ENCODE measurements at regions not wholly inside any gene's neighbourhood (a gene's known extent, or its start where the extent isn't known, plus 50 kb on each side); places are given as distances from the start of the nearest gene placed in this dataset.
A peak's percentile ranks its signal among the peaks of the same experiment; 100 is the strongest.

- WGBS, 3 donors, result 81 to 89% (median 86%) methylated on average over 4 of the region's 4 CpGs
- H3K4me3 ChIP-seq (ENCODE audit: low read depth in 1 of 3, low read length in 3 of 3), result no peak overlapping the region
- no peak for DNase-seq
These were observed 161.2 kb upstream of the GRIA4 start for GRCh38 chr11:105448703-105449079.

GRCh38 chr11:105447936-105448702 lies 161.8 kb upstream of the GRIA4 start:
- Histone ChIP-seq H3K36me3 (ENCODE audit: control insufficient read depth in 3 of 3, insufficient read depth in 2 of 3, low read depth in 1 of 3, low read length in 3 of 3) (no peaks in the 10 kb centered on the region), H3K4me1 (ENCODE audit: control insufficient read depth in 3 of 3, insufficient read depth in 2 of 3, low read depth in 1 of 3, low read length in 2 of 3) (no peaks in the 10 kb centered on the region), H3K27ac (ENCODE audit: low read depth in 1 of 3, low read length in 2 of 3) (no peak overlapping the region), H3K27me3 (ENCODE audit: control insufficient read depth in 3 of 3, insufficient read depth in 3 of 3, low read length in 3 of 3) (no peaks in the 10 kb centered on the region), H3K4me3 (ENCODE audit: low read depth in 1 of 3, low read length in 3 of 3) (no peak overlapping the region), H3K9me3 (ENCODE audit: control insufficient read depth in 2 of 2, insufficient read depth in 1 of 2, low read depth in 1 of 2, low read length in 1 of 2) (peaks cover 0 to 12% of the 10 kb centered on the region in 2 donors)
- FAIRE-seq, result no peak
- WGBS, 3 donors, result 88 to 91% (median 89%) methylated on average over 1 of the region's 1 CpG
- DNase-seq, result no peak

More at GRCh38 chr11:105448703-105449079, 161.2 kb upstream of the GRIA4 start:
- Histone ChIP-seq H3K27me3 (ENCODE audit: control insufficient read depth in 3 of 3, insufficient read depth in 3 of 3, low read length in 3 of 3) (no peaks in the 10 kb centered on the region), H3K4me1 (ENCODE audit: control insufficient read depth in 3 of 3, insufficient read depth in 2 of 3, low read depth in 1 of 3, low read length in 2 of 3) (no peaks in the 10 kb centered on the region), H3K36me3 (ENCODE audit: control insufficient read depth in 3 of 3, insufficient read depth in 2 of 3, low read depth in 1 of 3, low read length in 3 of 3) (no peaks in the 10 kb centered on the region), H3K9me3 (ENCODE audit: control insufficient read depth in 2 of 2, insufficient read depth in 1 of 2, low read depth in 1 of 2, low read length in 1 of 2) (peaks cover 0 to 7% of the 10 kb centered on the region in 2 donors), H3K27ac (ENCODE audit: low read depth in 1 of 3, low read length in 2 of 3) (no peak overlapping the region)
- no peak for FAIRE-seq

GRCh38 chr11:105443623-105444022 lies 166.2 kb upstream of the GRIA4 start:
- H3K9me3 ChIP-seq (ENCODE audit: control insufficient read depth in 2 of 2, insufficient read depth in 1 of 2, low read depth in 1 of 2, low read length in 1 of 2), result peaks cover 0 to 15% of the 10 kb centered on the region in 2 donors
- FAIRE-seq (no peak), DNase-seq (no peak)

GRCh38 chr11:105432241-105432995 lies 177.5 kb upstream of the GRIA4 start:
- Histone ChIP-seq H3K9me3 (ENCODE audit: control insufficient read depth in 2 of 2, insufficient read depth in 1 of 2, low read depth in 1 of 2, low read length in 1 of 2) (no peaks in the 10 kb centered on the region), H3K36me3 (ENCODE audit: control insufficient read depth in 3 of 3, insufficient read depth in 2 of 3, low read depth in 1 of 3, low read length in 3 of 3) (no peaks in the 10 kb centered on the region), H3K27me3 (ENCODE audit: control insufficient read depth in 3 of 3, insufficient read depth in 3 of 3, low read length in 3 of 3) (no peaks in the 10 kb centered on the region), H3K27ac (ENCODE audit: low read depth in 1 of 3, low read length in 2 of 3) (no peak overlapping the region), H3K4me1 (ENCODE audit: control insufficient read depth in 3 of 3, insufficient read depth in 2 of 3, low read depth in 1 of 3, low read length in 2 of 3) (no peaks in the 10 kb centered on the region), H3K4me3 (ENCODE audit: low read depth in 1 of 3, low read length in 3 of 3) (no peak overlapping the region)
- no peak for DNase-seq
- FAIRE-seq, result no peak
- 59 to 63% (median 61%) methylated on average over 3 of the region's 3 CpGs for WGBS, 3 donors

More at GRCh38 chr11:105443623-105444022, 166.2 kb upstream of the GRIA4 start:
- Histone ChIP-seq H3K4me3 (ENCODE audit: low read depth in 1 of 3, low read length in 3 of 3) (no peak overlapping the region), H3K27me3 (ENCODE audit: control insufficient read depth in 3 of 3, insufficient read depth in 3 of 3, low read length in 3 of 3) (no peaks in the 10 kb centered on the region), H3K36me3 (ENCODE audit: control insufficient read depth in 3 of 3, insufficient read depth in 2 of 3, low read depth in 1 of 3, low read length in 3 of 3) (no peaks in the 10 kb centered on the region), H3K27ac (ENCODE audit: low read depth in 1 of 3, low read length in 2 of 3) (no peak overlapping the region), H3K4me1 (ENCODE audit: control insufficient read depth in 3 of 3, insufficient read depth in 2 of 3, low read depth in 1 of 3, low read length in 2 of 3) (no peaks in the 10 kb centered on the region)

- no peaks in the 10 kb centered on the region for H3K4me1 ChIP-seq (ENCODE audit: control insufficient read depth in 3 of 3, insufficient read depth in 2 of 3, low read depth in 1 of 3, low read length in 2 of 3)
- no peaks in the 10 kb centered on the region for H3K27me3 ChIP-seq (ENCODE audit: control insufficient read depth in 3 of 3, insufficient read depth in 3 of 3, low read length in 3 of 3)
- no peaks in the 10 kb centered on the region for H3K36me3 ChIP-seq (ENCODE audit: control insufficient read depth in 3 of 3, insufficient read depth in 2 of 3, low read depth in 1 of 3, low read length in 3 of 3)
- FAIRE-seq, result no peak
- DNase-seq, result no peak
- H3K27ac ChIP-seq (ENCODE audit: low read depth in 1 of 3, low read length in 2 of 3), result no peak overlapping the region
- H3K9me3 ChIP-seq (ENCODE audit: control insufficient read depth in 2 of 2, insufficient read depth in 1 of 2, low read depth in 1 of 2, low read length in 1 of 2), result no peaks in the 10 kb centered on the region
- 79 to 83% (median 80%) methylated on average over 6 of the region's 6 CpGs for WGBS, 3 donors
- no peak overlapping the region for H3K4me3 ChIP-seq (ENCODE audit: low read depth in 1 of 3, low read length in 3 of 3)
These were observed 180.6 kb upstream of the GRIA4 start for GRCh38 chr11:105429096-105429910.

GRCh38 chr11:105407101-105407500 lies 202.8 kb upstream of the GRIA4 start:
- no peaks in the 10 kb centered on the region for H3K9me3 ChIP-seq (ENCODE audit: control insufficient read depth in 2 of 2, insufficient read depth in 1 of 2, low read depth in 1 of 2, low read length in 1 of 2)
- H3K36me3 ChIP-seq (ENCODE audit: control insufficient read depth in 3 of 3, insufficient read depth in 2 of 3, low read depth in 1 of 3, low read length in 3 of 3), result no peaks in the 10 kb centered on the region
- H3K27me3 ChIP-seq (ENCODE audit: control insufficient read depth in 3 of 3, insufficient read depth in 3 of 3, low read length in 3 of 3), result no peaks in the 10 kb centered on the region
- FAIRE-seq (no peak), DNase-seq (no peak)
- 67 to 88% (median 81%) methylated on average over 1 of the region's 1 CpG for WGBS, 3 donors
- no peaks in the 10 kb centered on the region for H3K4me1 ChIP-seq (ENCODE audit: control insufficient read depth in 3 of 3, insufficient read depth in 2 of 3, low read depth in 1 of 3, low read length in 2 of 3)
- H3K27ac ChIP-seq (ENCODE audit: low read depth in 1 of 3, low read length in 2 of 3), result no peak overlapping the region
- no peak overlapping the region for H3K4me3 ChIP-seq (ENCODE audit: low read depth in 1 of 3, low read length in 3 of 3)

- Histone ChIP-seq H3K36me3 (ENCODE audit: control insufficient read depth in 3 of 3, insufficient read depth in 2 of 3, low read depth in 1 of 3, low read length in 3 of 3) (no peaks in the 10 kb centered on the region), H3K27me3 (ENCODE audit: control insufficient read depth in 3 of 3, insufficient read depth in 3 of 3, low read length in 3 of 3) (no peaks in the 10 kb centered on the region), H3K4me3 (ENCODE audit: low read depth in 1 of 3, low read length in 3 of 3) (no peak overlapping the region), H3K4me1 (ENCODE audit: control insufficient read depth in 3 of 3, insufficient read depth in 2 of 3, low read depth in 1 of 3, low read length in 2 of 3) (no peaks in the 10 kb centered on the region), H3K9me3 (ENCODE audit: control insufficient read depth in 2 of 2, insufficient read depth in 1 of 2, low read depth in 1 of 2, low read length in 1 of 2) (no peaks in the 10 kb centered on the region), H3K27ac (ENCODE audit: low read depth in 1 of 3, low read length in 2 of 3) (no peak overlapping the region)
- 72 to 83% (median 78%) methylated on average over 2 of the region's 2 CpGs for WGBS, 3 donors
- FAIRE-seq (no peak), DNase-seq (no peak)
These were observed 208.5 kb upstream of the GRIA4 start for GRCh38 chr11:105401269-105401809.

GRCh38 chr11:105399511-105399910 lies 210.4 kb upstream of the GRIA4 start:
- Histone ChIP-seq H3K27me3 (ENCODE audit: control insufficient read depth in 3 of 3, insufficient read depth in 3 of 3, low read length in 3 of 3) (no peaks in the 10 kb centered on the region), H3K27ac (ENCODE audit: low read depth in 1 of 3, low read length in 2 of 3) (no peak overlapping the region), H3K36me3 (ENCODE audit: control insufficient read depth in 3 of 3, insufficient read depth in 2 of 3, low read depth in 1 of 3, low read length in 3 of 3) (no peaks in the 10 kb centered on the region), H3K4me3 (ENCODE audit: low read depth in 1 of 3, low read length in 3 of 3) (no peak overlapping the region), H3K4me1 (ENCODE audit: control insufficient read depth in 3 of 3, insufficient read depth in 2 of 3, low read depth in 1 of 3, low read length in 2 of 3) (no peaks in the 10 kb centered on the region), H3K9me3 (ENCODE audit: control insufficient read depth in 2 of 2, insufficient read depth in 1 of 2, low read depth in 1 of 2, low read length in 1 of 2) (no peaks in the 10 kb centered on the region)
- WGBS, 3 donors, result 10 to 52% (median 34%) methylated on average over 6 of the region's 6 CpGs
- FAIRE-seq, result peak; percentile 47
- DNase-seq, result peak in 1 of 2 donors; percentile 24
